ENCODE measurements at regions not wholly inside any gene's neighbourhood (a gene's known extent, or its start where the extent isn't known, plus 50 kb on each side); places are given as distances from the start of the nearest gene placed in this dataset.
"Not testable (repeated sequence)": the region's sequence is repeated elsewhere in the genome, so short reads cannot be mapped to it uniquely, and the experiment has no call there.

GRCh38 chr6:951399-952181 lies 258.7 kb upstream of the EXOC2 start:
- no peaks in the 10 kb centered on the region for H3K9me3 ChIP-seq (ENCODE audit: control insufficient read depth in 5 of 5, low read length in 5 of 5)
- no peaks in the 10 kb centered on the region for H3K36me3 ChIP-seq (ENCODE audit: control insufficient read depth in 5 of 5, insufficient read depth in 5 of 5, low read length in 5 of 5)
- peaks cover 0 to 14% (median 2%) of the 10 kb centered on the region in 5 donors for H3K27me3 ChIP-seq (ENCODE audit: control insufficient read depth in 5 of 5, insufficient read depth in 4 of 5, low read length in 5 of 5)
- no peaks in the 10 kb centered on the region for H3K4me1 ChIP-seq (ENCODE audit: control insufficient read depth in 5 of 5, insufficient read depth in 5 of 5, low read length in 5 of 5)
- no peak overlapping the region for H3K9ac ChIP-seq (ENCODE audit: low read length in 5 of 5)
- H3K4me3 ChIP-seq (ENCODE audit: low read depth in 1 of 5, low read length in 5 of 5), result no peak overlapping the region
- H3K27ac ChIP-seq (ENCODE audit: low read depth, low read length), result no peak overlapping the region

GRCh38 chr6:947235-947934 lies 254.4 kb upstream of the EXOC2 start:
- no peak overlapping the region for H3K9ac ChIP-seq (ENCODE audit: low read length in 5 of 5)
- H3K4me1 ChIP-seq (ENCODE audit: control insufficient read depth in 5 of 5, insufficient read depth in 5 of 5, low read length in 5 of 5), result no peaks in the 10 kb centered on the region
- no peak overlapping the region for H3K27ac ChIP-seq (ENCODE audit: low read depth, low read length)
- peaks cover 0 to under 1% (median 0%) of the 10 kb centered on the region in 5 donors for H3K27me3 ChIP-seq (ENCODE audit: control insufficient read depth in 5 of 5, insufficient read depth in 4 of 5, low read length in 5 of 5)
- no peaks in the 10 kb centered on the region for H3K36me3 ChIP-seq (ENCODE audit: control insufficient read depth in 5 of 5, insufficient read depth in 5 of 5, low read length in 5 of 5)
- peaks cover 0 to 9% (median 0%) of the 10 kb centered on the region in 5 donors for H3K9me3 ChIP-seq (ENCODE audit: control insufficient read depth in 5 of 5, low read length in 5 of 5)
- no peak overlapping the region for H3K4me3 ChIP-seq (ENCODE audit: low read depth in 1 of 5, low read length in 5 of 5)

GRCh38 chr6:946546-946945 lies 253.6 kb upstream of the EXOC2 start:
- no peak overlapping the region for H3K9ac ChIP-seq (ENCODE audit: low read length in 5 of 5)
- peaks cover 0 to 5% (median 0%) of the 10 kb centered on the region in 5 donors for H3K27me3 ChIP-seq (ENCODE audit: control insufficient read depth in 5 of 5, insufficient read depth in 4 of 5, low read length in 5 of 5)
- H3K9me3 ChIP-seq (ENCODE audit: control insufficient read depth in 5 of 5, low read length in 5 of 5), result peaks cover 0 to 9% (median 0%) of the 10 kb centered on the region in 5 donors
- H3K36me3 ChIP-seq (ENCODE audit: control insufficient read depth in 5 of 5, insufficient read depth in 5 of 5, low read length in 5 of 5), result no peaks in the 10 kb centered on the region
- H3K27ac ChIP-seq (ENCODE audit: low read depth, low read length), result no peak overlapping the region
- no peak overlapping the region for H3K4me3 ChIP-seq (ENCODE audit: low read depth in 1 of 5, low read length in 5 of 5)
- no peaks in the 10 kb centered on the region for H3K4me1 ChIP-seq (ENCODE audit: control insufficient read depth in 5 of 5, insufficient read depth in 5 of 5, low read length in 5 of 5)

- Histone ChIP-seq H3K4me1 (ENCODE audit: control insufficient read depth in 5 of 5, insufficient read depth in 5 of 5, low read length in 5 of 5) (no peaks in the 10 kb centered on the region), H3K27ac (ENCODE audit: low read depth, low read length) (no peak overlapping the region), H3K9me3 (ENCODE audit: control insufficient read depth in 5 of 5, low read length in 5 of 5) (peaks cover 0 to 9% (median 0%) of the 10 kb centered on the region in 5 donors), H3K9ac (ENCODE audit: low read length in 5 of 5) (no peak overlapping the region), H3K4me3 (ENCODE audit: low read depth in 1 of 5, low read length in 5 of 5) (no peak overlapping the region), H3K27me3 (ENCODE audit: control insufficient read depth in 5 of 5, insufficient read depth in 4 of 5, low read length in 5 of 5) (peaks cover 0 to 13% (median 6%) of the 10 kb centered on the region in 5 donors), H3K36me3 (ENCODE audit: control insufficient read depth in 5 of 5, insufficient read depth in 5 of 5, low read length in 5 of 5) (no peaks in the 10 kb centered on the region)
Observed at GRCh38 chr6:939526-940252, 246.8 kb upstream of the EXOC2 start.

GRCh38 chr6:938916-939315 lies 246.0 kb upstream of the EXOC2 start:
- Histone ChIP-seq H3K36me3 (ENCODE audit: control insufficient read depth in 5 of 5, insufficient read depth in 5 of 5, low read length in 5 of 5) (no peaks in the 10 kb centered on the region), H3K27ac (ENCODE audit: low read depth, low read length) (no peak overlapping the region), H3K9ac (ENCODE audit: low read length in 5 of 5) (no peak overlapping the region), H3K4me3 (ENCODE audit: low read depth in 1 of 5, low read length in 5 of 5) (no peak overlapping the region), H3K4me1 (ENCODE audit: control insufficient read depth in 5 of 5, insufficient read depth in 5 of 5, low read length in 5 of 5) (no peaks in the 10 kb centered on the region), H3K27me3 (ENCODE audit: control insufficient read depth in 5 of 5, insufficient read depth in 4 of 5, low read length in 5 of 5) (peaks cover 0 to 19% (median 8%) of the 10 kb centered on the region in 5 donors), H3K9me3 (ENCODE audit: control insufficient read depth in 5 of 5, low read length in 5 of 5) (peaks cover 0 to 3% (median 0%) of the 10 kb centered on the region in 5 donors)

GRCh38 chr6:938271-938905 lies 245.4 kb upstream of the EXOC2 start:
- H3K4me3 ChIP-seq (ENCODE audit: low read depth in 1 of 5, low read length in 5 of 5), result no peak overlapping the region
- no peak overlapping the region for H3K9ac ChIP-seq (ENCODE audit: low read length in 5 of 5)
- no peaks in the 10 kb centered on the region for H3K36me3 ChIP-seq (ENCODE audit: control insufficient read depth in 5 of 5, insufficient read depth in 5 of 5, low read length in 5 of 5)
- H3K9me3 ChIP-seq (ENCODE audit: control insufficient read depth in 5 of 5, low read length in 5 of 5), result peaks cover 0 to 3% (median 0%) of the 10 kb centered on the region in 5 donors
- H3K27me3 ChIP-seq (ENCODE audit: control insufficient read depth in 5 of 5, insufficient read depth in 4 of 5, low read length in 5 of 5), result peaks cover 0 to 19% (median 9%) of the 10 kb centered on the region in 5 donors
- no peak overlapping the region for H3K27ac ChIP-seq (ENCODE audit: low read depth, low read length)
- no peaks in the 10 kb centered on the region for H3K4me1 ChIP-seq (ENCODE audit: control insufficient read depth in 5 of 5, insufficient read depth in 5 of 5, low read length in 5 of 5)

GRCh38 chr6:935582-935981 lies 242.6 kb upstream of the EXOC2 start:
- Histone ChIP-seq H3K9ac (ENCODE audit: low read length in 5 of 5) (no peak overlapping the region), H3K27me3 (ENCODE audit: control insufficient read depth in 5 of 5, insufficient read depth in 4 of 5, low read length in 5 of 5) (peaks cover 0 to 19% (median 9%) of the 10 kb centered on the region in 5 donors), H3K27ac (ENCODE audit: low read depth, low read length) (no peak overlapping the region), H3K4me1 (ENCODE audit: control insufficient read depth in 5 of 5, insufficient read depth in 5 of 5, low read length in 5 of 5) (no peaks in the 10 kb centered on the region), H3K4me3 (ENCODE audit: low read depth in 1 of 5, low read length in 5 of 5) (no peak overlapping the region), H3K9me3 (ENCODE audit: control insufficient read depth in 5 of 5, low read length in 5 of 5) (peaks cover 0 to 3% (median 0%) of the 10 kb centered on the region in 5 donors), H3K36me3 (ENCODE audit: control insufficient read depth in 5 of 5, insufficient read depth in 5 of 5, low read length in 5 of 5) (no peaks in the 10 kb centered on the region)

GRCh38 chr6:934686-935085 lies 241.7 kb upstream of the EXOC2 start:
- H3K36me3 ChIP-seq (ENCODE audit: control insufficient read depth in 5 of 5, insufficient read depth in 5 of 5, low read length in 5 of 5), result no peaks in the 10 kb centered on the region
- no peak overlapping the region for H3K9ac ChIP-seq (ENCODE audit: low read length in 5 of 5)
- H3K4me1 ChIP-seq (ENCODE audit: control insufficient read depth in 5 of 5, insufficient read depth in 5 of 5, low read length in 5 of 5), result no peaks in the 10 kb centered on the region
- peaks cover 0 to 19% (median 5%) of the 10 kb centered on the region in 5 donors for H3K27me3 ChIP-seq (ENCODE audit: control insufficient read depth in 5 of 5, insufficient read depth in 4 of 5, low read length in 5 of 5)
- H3K27ac ChIP-seq (ENCODE audit: low read depth, low read length), result no peak overlapping the region
- H3K4me3 ChIP-seq (ENCODE audit: low read depth in 1 of 5, low read length in 5 of 5), result no peak overlapping the region
- H3K9me3 ChIP-seq (ENCODE audit: control insufficient read depth in 5 of 5, low read length in 5 of 5), result peaks cover 0 to 3% (median 0%) of the 10 kb centered on the region in 5 donors

GRCh38 chr6:931919-932318 lies 239.0 kb upstream of the EXOC2 start:
- H3K9ac ChIP-seq (ENCODE audit: low read length in 5 of 5); H3K4me3 ChIP-seq (ENCODE audit: low read depth in 1 of 5, low read length in 5 of 5); H3K9me3 ChIP-seq (ENCODE audit: control insufficient read depth in 5 of 5, low read length in 5 of 5); H3K27ac ChIP-seq (ENCODE audit: low read depth, low read length); H3K4me1 ChIP-seq (ENCODE audit: control insufficient read depth in 5 of 5, insufficient read depth in 5 of 5, low read length in 5 of 5); H3K36me3 ChIP-seq (ENCODE audit: control insufficient read depth in 5 of 5, insufficient read depth in 5 of 5, low read length in 5 of 5): not testable (repeated sequence)
- H3K27me3 ChIP-seq (ENCODE audit: control insufficient read depth in 5 of 5, insufficient read depth in 4 of 5, low read length in 5 of 5), result peaks cover 0 to 16% (median 5%) of the 10 kb centered on the region in 5 donors
